HCT116 (cell line): ENCODE measurements at regions not wholly inside any gene's neighbourhood (a gene's known extent, or its start where the extent isn't known, plus 50 kb on each side); places are given as distances from the start of the nearest gene placed in this dataset.

Experiments used
- ATAC-seq: fragments of 200-7000 bp; cut with Tn5 transposase; 2 replicates; pipeline ENCODE4 v1.9.1; 2020; ENCODE audit warnings: mild to moderate bottlenecking, moderate library complexity
- BruUV-seq: library from RNA; stranded (reverse); fragments of 400-500 nt; replicated peaks from 2 replicates; lab custom pipeline; 2021; lab: Mats Ljungman, UMichigan
- CTCF ChIA-PET: fragments of 300-600 bp; sonication (Branson Sonifier 250); formaldehyde crosslinking; loops from one replicate; lab custom pipeline; 2021; ENCODE audit warnings: antibody characterized with exemption; lab: Charles Lee
- POLR2A ChIA-PET: fragments of 300-600, 350-600 bp; sonication (Branson Sonifier 250); formaldehyde crosslinking; loops from one replicate; lab custom pipeline; 2021; ENCODE audit warnings: antibody characterized with exemption; lab: Charles Lee
- RAD21 ChIA-PET, 2 experiments: fragments of 300-600 bp; sonication (Branson Sonifier 250); formaldehyde crosslinking; loops; one replicate each; lab custom pipeline; 2023; ENCODE audit warnings: low total read pairs in 2 of 2; ENCODE audit not compliant: uncharacterized antibody in 2 of 2, unreplicated experiment in 2 of 2, low non-redundant PET in 1 of 2; lab: Charles Lee
- DNase-seq: peaks from one replicate; pipeline ENCODE4 v3.0.0-alpha.2; 2010; ENCODE audit warnings: low read depth, low spot score
- H2AFZ ChIP-seq: fragments of 200-600 bp; shearing (Covaris generic), sonication (generic); 2 replicates; pipeline ENCODE4 v1.6.1; 2017; ENCODE audit warnings: low read depth, mixed run types, mixed read lengths, antibody characterized with exemption, low read length; ENCODE audit not compliant: poor library complexity, severe bottlenecking
- H3K27ac ChIP-seq: 2 replicates; pipeline ENCODE4 v1.5.1; 2012; ENCODE audit warnings: low read depth, low read length
- H3K27me3 ChIP-seq: fragments of 200-600 bp; sonication (generic); 2 replicates; pipeline ENCODE4 v1.6.1; 2016; ENCODE audit warnings: mixed run types, low read length, mixed read lengths; ENCODE audit not compliant: insufficient read depth
- H3K36me3 ChIP-seq, 2 experiments: fragments of 200-500 bp in 1 of 2; fragments of 200-600 bp in 1 of 2; sonication (Bioruptor generic) in 1 of 2; sonication (generic) in 1 of 2; 2 replicates each; pipeline versions ENCODE4 v1.5.1 to v1.6.1; 2014 to 2016; ENCODE audit warnings: low read length in 2 of 2, inconsistent platforms in 1 of 2, mixed read lengths in 1 of 2, mixed run types in 1 of 2; ENCODE audit not compliant: insufficient read depth in 2 of 2, control insufficient read depth in 1 of 2
- H3K4me1 ChIP-seq, 2 experiments: fragments of 200-600 bp in 1 of 2; sonication (generic) in 1 of 2; 2 replicates each; pipeline versions ENCODE4 v1.5.1 to v1.6.1; 2012 to 2017; ENCODE audit warnings: low read length in 2 of 2, inconsistent platforms in 1 of 2, mild to moderate bottlenecking in 1 of 2, mixed read lengths in 1 of 2, mixed run types in 1 of 2, moderate library complexity in 1 of 2; ENCODE audit not compliant: insufficient read depth in 2 of 2, control insufficient read depth in 1 of 2
- H3K4me2 ChIP-seq: fragments of 200-600 bp; sonication (generic); 2 replicates; pipeline ENCODE4 v1.6.1; 2017; ENCODE audit warnings: mixed run types, low read length, mixed read lengths
- H3K4me3 ChIP-seq, 2 experiments: fragments of 200-600 bp in 1 of 2; sonication (generic) in 1 of 2; replicated peaks in 1 of 2; 2 replicates each; pipeline ENCODE4 v1.5.1; 2011 to 2016; ENCODE audit warnings: low read length in 2 of 2, control low read depth in 1 of 2, low read depth in 1 of 2, mild to moderate bottlenecking in 1 of 2, mixed read lengths in 1 of 2, mixed run types in 1 of 2
- H3K79me2 ChIP-seq: fragments of 200-600 bp; sonication (generic); 2 replicates; pipeline ENCODE4 v1.6.1; 2017; ENCODE audit warnings: mild to moderate bottlenecking, mixed run types, low read length, moderate library complexity, mixed read lengths; ENCODE audit not compliant: insufficient read depth
- H3K9ac ChIP-seq: fragments of 200-600 bp; sonication (generic); 2 replicates; pipeline ENCODE4 v1.6.1; 2016; ENCODE audit warnings: low read length, mixed read lengths
- H3K9me2 ChIP-seq: fragments of 200-600 bp; sonication (generic), shearing (Covaris generic); 2 replicates; pipeline ENCODE4 v1.6.1; 2017; ENCODE audit warnings: mixed run types, mild to moderate bottlenecking, moderate library complexity; ENCODE audit not compliant: insufficient read depth
- H3K9me3 ChIP-seq, 2 experiments: fragments of 200-500 bp in 1 of 2; fragments of 200-600 bp in 1 of 2; sonication (Bioruptor generic) in 1 of 2; sonication (generic) in 1 of 2; 2 replicates each; pipeline ENCODE4 v1.6.1; 2014 to 2017; ENCODE audit warnings: low read length in 2 of 2, mixed read lengths in 2 of 2, inconsistent platforms in 1 of 2, low read depth in 1 of 2, mild to moderate bottlenecking in 1 of 2, mixed run types in 1 of 2, moderate library complexity in 1 of 2; ENCODE audit not compliant: control insufficient read depth in 1 of 2, insufficient read depth in 1 of 2
- H4K20me1 ChIP-seq: fragments of 200-600 bp; sonication (generic), shearing (Covaris generic); 2 replicates; pipeline ENCODE4 v1.6.1; 2017; ENCODE audit warnings: mixed run types, mild to moderate bottlenecking, moderate library complexity; ENCODE audit not compliant: insufficient read depth
- CEBPB ChIP-seq: IDR thresholded peaks from 2 replicates; pipeline ENCODE4 v1.6.1; 2012; ENCODE audit warnings: low read depth
- EGR1 ChIP-seq: IDR thresholded peaks from 2 replicates; pipeline ENCODE4 v1.6.1; 2012; ENCODE audit warnings: low read depth
- ELF1 ChIP-seq: IDR thresholded peaks from 2 replicates; pipeline ENCODE4 v1.6.1; 2012; ENCODE audit warnings: low read depth, borderline replicate concordance
- EZH2phosphoT487 ChIP-seq: fragments of 200-600 bp; IDR thresholded peaks from 2 replicates; pipeline ENCODE4 v1.6.1; 2018; ENCODE audit warnings: antibody characterized with exemption, borderline replicate concordance
- FOSL1 ChIP-seq: IDR thresholded peaks from 2 replicates; pipeline ENCODE4 v1.6.1; 2012; ENCODE audit warnings: low read depth
- MAX ChIP-seq: IDR thresholded peaks from 2 replicates; pipeline ENCODE4 v1.6.1; 2012
- POLR2A ChIP-seq: IDR thresholded peaks from 2 replicates; pipeline ENCODE4 v1.7.0; 2011; ENCODE audit warnings: borderline replicate concordance; ENCODE audit not compliant: insufficient read depth, insufficient read length; ENCODE audit errors: extremely low read depth
- POLR2AphosphoS5 ChIP-seq: IDR thresholded peaks from 2 replicates; pipeline ENCODE4 v1.6.1; 2011; ENCODE audit warnings: mild to moderate bottlenecking, low read depth, low read length, moderate library complexity
- RAD21 ChIP-seq: IDR thresholded peaks from 2 replicates; pipeline ENCODE4 v1.6.1; 2012; ENCODE audit warnings: low read depth, mild to moderate bottlenecking
- SIN3A ChIP-seq: IDR thresholded peaks from 2 replicates; pipeline ENCODE4 v1.6.1; 2012; ENCODE audit warnings: low read depth
- SP1 ChIP-seq: IDR thresholded peaks from 2 replicates; pipeline ENCODE4 v1.6.1; 2012; ENCODE audit warnings: low read depth
- SRF ChIP-seq: IDR thresholded peaks from 2 replicates; pipeline ENCODE4 v1.6.1; 2012; ENCODE audit warnings: low read depth
- TCF7L2 ChIP-seq: IDR thresholded peaks from 2 replicates; pipeline ENCODE4 v1.7.0; 2011; ENCODE audit warnings: borderline replicate concordance, inconsistent platforms; ENCODE audit not compliant: insufficient read depth, insufficient read length; ENCODE audit errors: extremely low read depth
- ZBTB33 ChIP-seq: IDR thresholded peaks from 2 replicates; pipeline ENCODE4 v1.6.1; 2011; ENCODE audit warnings: mild to moderate bottlenecking, low read length, moderate library complexity; ENCODE audit not compliant: insufficient replicate concordance; ENCODE audit errors: extremely low read depth
- ZFX ChIP-seq: fragments of 450-650 bp; IDR thresholded peaks from 2 replicates; pipeline ENCODE4 v1.6.1; 2017
- intact Hi-C: fragments of 100-400 bp; cut with micrococcal nuclease; formaldehyde crosslinking; loops from 2 replicates; pipeline ENCODE4 v1.10.0; 2022
- TF ChIP-seq, protein P1 (sequence below), 3 experiments: fragments of 200-600 bp in 1 of 3; sonication (generic) in 1 of 3; IDR thresholded peaks in 2 of 3; conservative IDR thresholded peaks in 1 of 3; 2 replicates each; pipeline ENCODE4 v1.5.1; 2012 to 2017; ENCODE audit warnings: low read depth in 2 of 3, low read length in 2 of 3, antibody characterized with exemption in 1 of 3, borderline replicate concordance in 1 of 3, control low read depth in 1 of 3, mild to moderate bottlenecking in 1 of 3, mixed read lengths in 1 of 3, mixed run types in 1 of 3, moderate library complexity in 1 of 3; ENCODE audit not compliant: insufficient read depth in 1 of 3
- TF ChIP-seq, protein P2 (sequence below): IDR thresholded peaks from 2 replicates; pipeline ENCODE4 v1.6.1; 2012

DNA sequence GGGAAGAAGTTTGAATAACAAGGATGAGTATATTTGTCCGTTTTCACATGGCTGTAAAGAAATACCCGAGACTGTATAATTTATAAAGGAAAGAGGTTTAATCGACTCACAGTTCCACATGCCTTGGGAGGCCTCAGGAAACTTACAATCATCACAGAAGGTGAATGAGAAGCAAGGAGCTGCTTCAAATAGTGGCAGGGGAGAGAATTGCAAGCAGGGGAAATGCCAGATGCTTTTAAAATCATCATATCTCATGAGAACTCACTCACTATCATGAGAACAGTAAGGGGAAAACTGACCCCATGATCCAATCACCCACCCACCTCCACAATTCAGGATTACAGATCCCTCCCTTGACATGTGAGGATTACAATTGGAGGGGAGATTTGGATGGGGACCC is 212.8 kb upstream of the CDH8 start:
- no peaks in the 10 kb centered on the region for H3K4me1 ChIP-seq
- H3K27ac ChIP-seq, result no peak overlapping the region
- ChIA-PET RAD21 (no interaction called here), CTCF (no interaction called here), POLR2A (no interaction called here)
- ATAC-seq (no peak), DNase-seq (no peak)
- no peak overlapping the region for H3K9ac ChIP-seq
- no peaks in the 10 kb centered on the region for H3K9me2 ChIP-seq
- peaks cover 0 to 10% of the 10 kb centered on the region in 2 experiments; a peak in 2 of 4 replicates for H3K9me3 ChIP-seq
- no peak overlapping the region for H2AFZ ChIP-seq
- H3K79me2 ChIP-seq, result no peaks in the 10 kb centered on the region
- H3K36me3 ChIP-seq, result no peaks in the 10 kb centered on the region; a peak in 1 of 4 replicates
- no peak overlapping the region for H3K4me2 ChIP-seq
- H4K20me1 ChIP-seq, result no peaks in the 10 kb centered on the region
- intact Hi-C loops, result no loop called here
- no TSS peak for BruUV-seq
- TF ChIP-seq SP1 (no peak), EZH2phosphoT487 (no peak), CEBPB (no peak), ZFX (no peak), EGR1 (no peak), SRF (no peak), POLR2AphosphoS5 (no peak), SIN3A (no peak), RAD21 (no peak), FOSL1 (no peak), MAX (no peak), ZBTB33 (no peak), POLR2A (no peak), ELF1 (no peak), TCF7L2 (no peak)
- TF ChIP-seq, protein P1, sequence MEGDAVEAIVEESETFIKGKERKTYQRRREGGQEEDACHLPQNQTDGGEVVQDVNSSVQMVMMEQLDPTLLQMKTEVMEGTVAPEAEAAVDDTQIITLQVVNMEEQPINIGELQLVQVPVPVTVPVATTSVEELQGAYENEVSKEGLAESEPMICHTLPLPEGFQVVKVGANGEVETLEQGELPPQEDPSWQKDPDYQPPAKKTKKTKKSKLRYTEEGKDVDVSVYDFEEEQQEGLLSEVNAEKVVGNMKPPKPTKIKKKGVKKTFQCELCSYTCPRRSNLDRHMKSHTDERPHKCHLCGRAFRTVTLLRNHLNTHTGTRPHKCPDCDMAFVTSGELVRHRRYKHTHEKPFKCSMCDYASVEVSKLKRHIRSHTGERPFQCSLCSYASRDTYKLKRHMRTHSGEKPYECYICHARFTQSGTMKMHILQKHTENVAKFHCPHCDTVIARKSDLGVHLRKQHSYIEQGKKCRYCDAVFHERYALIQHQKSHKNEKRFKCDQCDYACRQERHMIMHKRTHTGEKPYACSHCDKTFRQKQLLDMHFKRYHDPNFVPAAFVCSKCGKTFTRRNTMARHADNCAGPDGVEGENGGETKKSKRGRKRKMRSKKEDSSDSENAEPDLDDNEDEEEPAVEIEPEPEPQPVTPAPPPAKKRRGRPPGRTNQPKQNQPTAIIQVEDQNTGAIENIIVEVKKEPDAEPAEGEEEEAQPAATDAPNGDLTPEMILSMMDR (IDR thresholded peaks at IDR 0.05 in 2 of 3, conservative IDR thresholded peaks at IDR 0.05 in 1 of 3; ENCODE audit: borderline replicate concordance in 1 of 3, insufficient read depth in 1 of 3, low read depth in 2 of 3, low read length in 2 of 3), result no peak
- TF ChIP-seq, protein P2, sequence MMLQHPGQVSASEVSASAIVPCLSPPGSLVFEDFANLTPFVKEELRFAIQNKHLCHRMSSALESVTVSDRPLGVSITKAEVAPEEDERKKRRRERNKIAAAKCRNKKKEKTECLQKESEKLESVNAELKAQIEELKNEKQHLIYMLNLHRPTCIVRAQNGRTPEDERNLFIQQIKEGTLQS, result no peak
- no peak overlapping the region for H3K4me3 ChIP-seq
- H3K27me3 ChIP-seq, result no peaks in the 10 kb centered on the region
